HG03175 (cell line): ENCODE measurements at regions not wholly inside any gene's neighbourhood (a gene's known extent, or its start where the extent isn't known, plus 50 kb on each side); places are given as distances from the start of the nearest gene placed in this dataset.

Experiments
- ATAC-seq: cut with Tn5 transposase; IDR thresholded peaks from one replicate; pipeline ENCODE4 v1.9.1; 2021; ENCODE audit warnings: mild to moderate bottlenecking, moderate library complexity; ENCODE audit not compliant: unreplicated experiment

DNA sequence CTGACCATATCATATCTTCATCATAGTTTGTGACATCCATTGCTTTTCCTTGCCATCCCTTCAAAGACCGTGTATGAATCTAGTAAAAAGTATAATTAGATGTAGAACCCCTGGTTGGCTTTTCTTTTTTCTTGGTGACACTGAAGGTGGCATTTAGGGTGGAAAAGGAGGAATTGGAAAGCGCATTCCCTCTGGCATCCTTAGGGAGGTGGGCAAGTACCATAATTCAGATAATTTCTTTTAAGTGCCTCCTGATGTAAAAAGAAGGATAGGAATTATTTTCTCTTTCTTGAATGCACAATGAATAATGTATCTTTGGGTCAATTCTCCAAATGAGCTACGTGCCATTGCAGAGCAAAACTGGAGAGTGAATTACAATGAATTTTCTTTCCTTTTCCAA, 73.2 kb upstream of the SMARCA2 start:
- no peak for ATAC-seq

DNA sequence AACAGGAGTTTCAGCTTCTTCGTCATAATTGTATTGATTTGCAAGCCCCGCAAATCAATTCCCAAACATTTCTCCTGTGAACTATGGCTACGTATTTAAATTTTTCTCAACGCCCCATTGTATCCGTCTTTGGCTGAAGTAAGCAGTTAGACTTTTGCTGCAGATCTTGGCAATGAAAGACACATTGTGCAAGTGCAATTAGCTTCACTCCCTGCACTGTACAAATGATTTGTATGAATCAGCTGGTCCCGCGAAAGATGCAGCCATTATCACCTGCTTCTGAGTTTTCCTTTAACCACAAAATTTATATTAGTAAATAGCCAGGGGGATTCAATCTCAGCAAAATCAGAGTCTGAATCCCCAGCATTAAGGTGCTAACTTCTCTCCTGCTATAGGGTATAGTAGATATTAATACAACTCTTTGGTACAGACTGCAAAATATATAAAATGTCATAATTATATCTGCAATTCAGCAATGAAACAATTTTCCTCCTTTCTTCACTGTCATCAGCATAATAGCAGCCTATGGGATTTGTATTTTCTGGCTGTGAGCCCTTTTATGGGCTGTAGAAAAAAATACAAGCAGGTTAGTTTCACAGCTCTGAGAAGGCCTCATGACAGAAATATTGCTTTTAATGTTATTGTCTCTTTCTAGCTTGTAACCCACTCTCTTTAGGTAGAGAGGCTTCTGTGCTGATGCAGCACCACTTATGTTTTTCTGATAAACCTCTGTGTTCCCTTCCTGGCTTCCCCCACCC, 68.4 kb upstream of the SMARCA2 start:
- ATAC-seq, result peak; percentile 12

DNA sequence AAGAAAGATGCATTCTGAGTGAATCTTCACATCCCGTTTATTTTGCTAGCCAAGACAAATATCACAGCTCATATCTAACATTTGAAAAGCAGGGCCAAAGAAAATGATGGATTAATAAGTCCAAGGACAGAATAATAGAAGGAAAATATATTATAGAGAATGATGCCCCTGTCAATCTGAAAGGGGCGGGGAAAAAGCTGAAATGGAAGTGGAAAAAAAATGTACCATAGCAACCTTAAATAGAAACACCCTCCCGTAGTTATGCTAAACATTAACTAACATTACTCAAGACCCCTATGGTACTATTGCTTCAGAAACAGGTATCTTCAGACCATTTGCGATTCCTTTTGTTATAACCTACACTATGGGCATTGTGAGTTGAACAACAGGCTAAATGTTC, 67.7 kb upstream of the SMARCA2 start:
- peak; percentile 38 for ATAC-seq

DNA sequence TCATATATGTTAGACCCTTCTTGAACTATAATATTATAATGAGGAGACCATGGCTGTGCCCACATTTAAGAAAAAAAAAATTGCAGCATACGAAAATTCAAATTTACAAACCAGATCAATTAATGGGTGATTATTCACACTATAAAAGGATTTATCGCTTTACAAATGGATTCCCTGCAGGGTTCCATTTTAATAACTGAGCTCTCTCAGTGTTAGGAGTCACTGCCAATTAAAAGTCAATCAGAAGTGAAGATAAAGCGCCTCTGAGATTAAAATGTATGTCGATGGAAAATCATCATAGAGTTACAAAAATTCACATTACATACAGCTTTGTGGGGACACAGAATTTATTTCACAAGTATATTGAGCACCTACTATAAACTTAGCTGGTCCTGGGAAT, 66.6 kb upstream of the SMARCA2 start:
- no peak for ATAC-seq

DNA sequence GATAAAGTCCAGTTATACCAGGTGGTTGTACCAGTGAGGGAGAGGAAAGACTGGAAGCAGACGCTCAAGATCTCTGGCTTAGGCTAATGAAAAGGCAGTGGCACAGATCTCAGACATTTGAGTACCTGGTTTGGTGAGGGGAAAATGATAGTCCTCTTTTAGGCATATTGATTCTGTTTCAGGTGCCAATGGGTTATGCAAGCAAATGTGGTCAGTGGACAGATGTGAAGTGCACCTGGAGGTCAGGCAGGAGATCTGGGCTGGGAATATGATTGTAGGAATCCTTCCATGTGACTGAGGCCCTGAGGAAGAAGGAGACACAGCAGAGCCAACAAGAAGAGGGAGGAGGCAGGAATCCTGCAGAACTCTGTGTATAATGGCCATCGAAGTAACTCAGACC, 63.7 kb upstream of the SMARCA2 start:
- no peak for ATAC-seq

DNA sequence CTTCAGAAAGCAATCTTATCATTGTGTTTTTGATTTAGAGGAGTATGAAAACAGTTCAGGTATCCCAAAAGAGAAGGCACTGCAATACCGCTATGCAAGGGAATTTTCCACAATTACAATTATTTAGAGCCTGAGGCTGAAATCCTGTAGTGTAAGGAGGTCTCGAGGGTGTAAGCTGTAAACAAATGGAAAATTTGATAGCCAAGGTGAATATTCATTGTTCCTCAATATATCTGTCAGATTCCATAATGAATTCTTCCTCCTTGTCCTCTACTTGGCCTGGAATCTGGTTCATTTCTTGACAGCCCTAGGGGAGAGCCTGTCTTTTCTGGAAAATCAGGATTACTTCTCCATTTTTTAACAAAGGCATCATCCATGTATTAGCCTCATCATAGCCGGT, 63.1 kb upstream of the SMARCA2 start:
- ATAC-seq, result no peak

DNA sequence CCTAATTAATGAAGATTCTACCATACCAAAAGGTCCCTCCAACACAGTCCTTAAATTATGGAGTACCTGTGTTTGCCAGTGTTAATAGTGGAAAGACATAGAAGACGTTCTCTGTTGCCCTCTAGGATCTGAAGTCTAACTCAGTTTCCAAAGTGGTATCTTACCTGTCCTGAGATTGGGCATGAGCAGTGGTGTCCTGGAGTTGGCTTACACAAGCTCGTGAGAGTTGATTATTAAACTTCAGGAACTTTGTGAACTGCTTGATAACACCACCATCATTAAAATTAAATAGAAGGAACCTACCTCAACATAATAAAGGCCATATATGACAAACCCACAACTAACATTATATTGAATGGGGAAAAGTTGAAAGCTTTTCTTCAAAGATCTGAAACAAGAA, 60.9 kb upstream of the SMARCA2 start:
- ATAC-seq, result no peak

DNA sequence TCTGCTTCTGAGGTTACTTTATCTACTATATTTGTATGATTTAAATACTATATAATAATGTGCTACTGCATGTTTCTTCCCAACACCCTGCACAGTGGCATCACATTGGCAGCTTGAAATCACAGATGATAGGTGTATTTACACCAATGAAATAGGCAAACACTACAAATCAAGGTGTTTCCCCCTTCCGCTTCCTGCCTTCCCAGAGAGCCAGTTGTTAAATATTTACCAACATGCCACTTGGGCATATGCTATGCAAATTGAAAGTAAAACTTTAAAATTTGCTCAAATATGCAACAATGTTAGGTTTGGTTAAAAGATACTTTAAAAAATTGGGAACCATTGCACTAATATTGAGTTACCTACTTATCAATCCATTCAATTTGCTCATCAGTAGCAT, 58.2 kb upstream of the SMARCA2 start:
- ATAC-seq, result no peak

DNA sequence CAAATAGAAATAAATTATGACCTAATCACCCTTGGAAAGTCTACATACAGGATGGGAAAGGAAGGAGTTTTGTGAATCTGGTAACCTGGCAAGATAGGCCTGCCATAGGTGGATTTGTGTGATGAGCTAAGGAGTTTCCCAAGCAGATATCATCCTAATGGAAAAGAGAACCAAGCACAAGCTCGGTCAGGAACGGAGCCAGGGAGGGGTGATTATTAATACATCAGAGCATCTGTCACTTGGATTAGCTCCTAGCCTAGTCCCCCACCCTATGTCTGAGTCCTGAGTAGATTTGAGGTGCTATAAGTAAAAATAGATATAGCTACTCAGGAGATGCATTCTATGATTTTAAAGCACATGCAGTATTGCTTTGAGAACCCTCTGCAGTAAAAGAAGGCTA, 57.3 kb upstream of the SMARCA2 start:
- ATAC-seq, result no peak

DNA sequence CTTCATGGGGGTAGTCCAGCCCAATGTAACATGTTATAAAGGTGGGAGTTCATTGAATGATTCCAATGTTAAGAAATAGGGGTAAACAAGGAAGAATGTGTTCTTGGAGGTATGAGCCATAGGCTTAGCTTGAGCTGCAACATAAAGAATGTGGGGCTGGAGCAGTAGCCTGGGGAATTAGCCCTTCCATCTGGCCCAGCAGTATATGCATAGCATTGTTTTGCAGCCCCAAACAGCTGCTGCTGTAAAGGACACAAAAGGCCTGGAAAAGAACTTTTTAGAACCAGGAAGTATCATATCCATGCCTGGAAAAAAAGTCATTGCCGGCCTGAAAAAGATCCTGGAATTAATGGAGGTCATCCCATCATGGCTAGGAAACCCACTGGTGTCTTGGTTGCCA, 55.8 kb upstream of the SMARCA2 start:
- ATAC-seq, result no peak

DNA sequence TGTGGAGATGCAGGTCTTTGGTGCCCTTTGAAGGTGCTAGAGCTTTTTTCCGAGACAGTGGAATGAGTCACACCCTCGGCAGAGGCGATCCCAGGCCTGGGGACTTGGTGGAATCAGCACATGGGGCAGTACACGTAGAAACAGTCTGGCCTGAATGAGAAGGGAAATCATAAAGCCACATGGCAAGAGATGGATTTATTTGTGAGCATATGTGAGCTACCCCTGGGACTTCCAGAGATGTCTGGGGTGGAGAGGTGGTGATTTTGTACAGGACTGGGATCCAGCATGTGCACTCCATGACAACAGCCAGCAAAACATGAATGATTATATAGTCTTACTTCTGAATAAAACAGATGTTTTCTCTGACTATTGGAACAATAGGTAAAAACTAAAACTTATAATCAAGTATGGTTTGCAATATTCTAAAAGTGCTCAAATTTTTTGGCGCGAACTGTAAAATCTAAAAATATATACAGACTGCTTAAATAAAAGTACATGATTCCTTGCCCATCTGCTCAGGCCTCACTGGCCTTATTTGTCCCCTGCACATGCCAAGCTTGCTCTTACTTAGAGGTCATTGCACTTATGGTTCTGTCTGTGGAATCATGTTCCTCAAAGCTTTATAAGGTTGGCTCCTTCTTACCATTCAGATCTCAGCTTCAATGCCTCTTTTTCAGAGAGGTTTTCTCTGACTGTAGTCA, 54.7 kb upstream of the SMARCA2 start:
- no peak for ATAC-seq

DNA sequence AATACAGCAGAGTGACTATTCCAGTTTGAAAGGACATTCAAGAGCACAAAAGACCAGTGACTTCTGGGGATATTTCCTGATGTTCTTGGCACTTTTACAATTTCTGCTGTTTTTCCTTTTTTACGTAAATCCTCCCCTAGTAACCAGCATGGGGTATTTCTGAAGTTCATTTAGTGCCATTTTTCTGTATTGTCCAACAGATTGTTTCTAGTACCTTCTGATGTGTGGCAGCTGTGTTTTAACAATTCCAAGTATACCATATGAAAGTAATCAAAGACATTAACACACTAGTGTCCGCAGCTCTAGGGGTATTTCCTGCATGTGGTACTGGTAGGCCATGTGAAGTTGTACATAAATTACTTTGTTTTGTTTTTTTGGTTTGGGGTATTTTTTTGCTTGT, 53.0 kb upstream of the SMARCA2 start:
- ATAC-seq, result no peak

DNA sequence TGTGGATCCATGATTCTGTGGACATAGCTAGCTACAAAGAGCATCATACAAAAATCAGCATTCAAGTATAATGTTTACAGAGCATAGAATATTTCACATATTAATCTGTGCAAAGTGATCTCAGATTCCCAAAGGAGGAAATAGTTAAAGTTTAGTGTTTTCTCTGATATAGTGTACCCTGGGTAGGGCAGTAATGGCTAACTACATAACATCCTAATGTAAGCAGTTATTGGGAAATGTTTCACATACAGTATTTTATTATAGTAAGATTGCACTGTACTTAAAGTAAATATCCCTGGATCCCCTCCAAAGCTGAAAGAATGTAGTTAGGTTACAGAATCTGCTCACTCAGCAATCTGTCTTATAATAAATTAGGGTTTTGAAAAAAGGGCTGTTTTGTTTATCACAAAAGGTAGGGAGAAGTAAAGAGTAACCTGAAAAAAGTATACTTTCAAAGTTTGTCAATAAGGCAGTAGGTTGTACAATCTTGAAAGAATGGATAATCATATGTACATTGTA, 52.5 kb upstream of the SMARCA2 start:
- ATAC-seq, result no peak

DNA sequence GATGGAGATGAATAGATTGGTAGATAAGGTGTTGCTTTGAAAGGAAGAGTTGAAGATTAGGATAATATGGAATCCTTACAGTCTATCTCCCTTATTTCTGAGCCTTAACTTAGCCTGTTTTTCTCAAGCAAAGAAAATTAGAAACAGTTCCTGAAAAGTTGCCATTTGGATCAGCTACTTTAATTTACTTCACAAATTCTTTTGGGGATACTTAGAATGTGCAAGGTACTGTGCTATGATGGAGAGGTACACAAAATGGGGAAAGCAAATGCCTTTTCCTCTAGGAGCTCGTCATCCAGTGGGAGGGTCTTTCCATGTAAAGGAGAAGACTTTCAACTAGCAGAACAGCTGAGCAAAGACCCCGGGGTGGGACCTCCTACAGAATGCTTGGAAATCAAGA, 51.1 kb upstream of the SMARCA2 start:
- ATAC-seq, result no peak
